Mesothelial cell of epicardium (in vitro differentiated cells): ENCODE measurements at regions not wholly inside any gene's neighbourhood (a gene's known extent, or its start where the extent isn't known, plus 50 kb on each side); places are given as distances from the start of the nearest gene placed in this dataset.

Source experiments
- DNase-seq, 2 experiments: peaks; one replicate each; pipeline ENCODE4 v3.0.0; 2021; ENCODE audit warnings: low spot score in 2 of 2; ENCODE audit not compliant: unreplicated experiment in 2 of 2
- H3K27ac Mint-ChIP-seq: 2 replicates; pipeline ENCODE4 v1.8.0; 2021; ENCODE audit warnings: mixed read lengths
- H3K27me3 Mint-ChIP-seq: 2 replicates; pipeline ENCODE4 v1.8.0; 2021; ENCODE audit warnings: low read depth, mixed read lengths
- H3K36me3 Mint-ChIP-seq: 2 replicates; pipeline ENCODE4 v1.8.0; 2021; ENCODE audit warnings: mixed read lengths
- H3K4me1 Mint-ChIP-seq: 2 replicates; pipeline ENCODE4 v1.8.0; 2021; ENCODE audit warnings: mixed read lengths
- H3K4me3 Mint-ChIP-seq: 2 replicates; pipeline ENCODE4 v1.8.0; 2021; ENCODE audit warnings: mild to moderate bottlenecking, moderate library complexity, mixed read lengths
- H3K9me3 Mint-ChIP-seq: 2 replicates; pipeline ENCODE4 v1.8.0; 2021; ENCODE audit warnings: mixed read lengths
- CTCF ChIP-seq: fragments of 200-600 bp; sonication (generic); IDR thresholded peaks from one replicate; pipeline ENCODE4 v1.5.0; 2021; ENCODE audit warnings: antibody characterized with exemption; ENCODE audit not compliant: unreplicated experiment

- H3K4me1 Mint-ChIP-seq: peaks cover 5% of the 10 kb centered on the region
- no peak for DNase-seq
- H3K4me3 Mint-ChIP-seq: no peak overlapping the region
- H3K27ac Mint-ChIP-seq: no peak overlapping the region
- no peaks in the 10 kb centered on the region for H3K36me3 Mint-ChIP-seq
- no peak for TF ChIP-seq CTCF
- peaks cover 6% of the 10 kb centered on the region for H3K9me3 Mint-ChIP-seq
- no peaks in the 10 kb centered on the region for H3K27me3 Mint-ChIP-seq
These were observed 141.9 kb downstream of the ACTBL2 start for GRCh38 chr5:57340681-57341080.

- Mint-ChIP-seq H3K4me1 (peaks cover 5% of the 10 kb centered on the region), H3K9me3 (peaks cover 3% of the 10 kb centered on the region), H3K27me3 (no peaks in the 10 kb centered on the region), H3K4me3 (no peak overlapping the region), H3K36me3 (no peaks in the 10 kb centered on the region), H3K27ac (no peak overlapping the region)
- no peak for TF ChIP-seq CTCF
- DNase-seq: no peak
These were observed 143.1 kb downstream of the ACTBL2 start for GRCh38 chr5:57339521-57339920.

DNA sequence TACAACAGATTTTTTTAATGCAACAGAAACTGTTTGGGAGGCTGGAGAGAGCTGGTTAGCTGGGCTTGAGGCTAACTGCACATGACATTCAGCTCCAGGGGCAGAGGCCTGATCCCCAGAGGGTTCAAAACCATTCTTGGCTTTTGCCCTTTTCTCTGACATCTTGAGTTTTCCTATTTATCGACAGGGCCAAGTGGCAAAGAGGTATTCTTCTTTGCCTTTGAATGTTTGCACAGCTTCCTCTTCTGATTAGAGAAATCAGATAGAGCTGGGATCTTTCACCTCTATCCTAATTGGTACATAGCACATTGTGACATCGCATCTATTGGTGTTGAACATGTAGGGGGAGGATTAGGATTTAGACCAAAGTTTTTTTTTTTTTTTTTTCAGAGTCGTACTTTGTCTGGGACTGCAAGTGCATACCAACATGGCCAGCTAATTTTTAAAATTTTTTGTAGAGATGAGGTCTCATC, 143.7 kb downstream of the ACTBL2 start:
- Mint-ChIP-seq H3K4me3 (no peak overlapping the region), H3K27ac (no peak overlapping the region), H3K36me3 (no peaks in the 10 kb centered on the region), H3K9me3 (no peaks in the 10 kb centered on the region), H3K27me3 (no peaks in the 10 kb centered on the region), H3K4me1 (peaks cover 5% of the 10 kb centered on the region)
- DNase-seq: no peak
- TF ChIP-seq CTCF: no peak

- Mint-ChIP-seq H3K4me3 (no peak overlapping the region), H3K9me3 (no peaks in the 10 kb centered on the region), H3K27me3 (no peaks in the 10 kb centered on the region), H3K27ac (no peak overlapping the region), H3K4me1 (peaks cover 5% of the 10 kb centered on the region), H3K36me3 (no peaks in the 10 kb centered on the region)
- no peak for TF ChIP-seq CTCF
- DNase-seq: no peak
These were observed 144.3 kb downstream of the ACTBL2 start for GRCh38 chr5:57338068-57338867.

DNA sequence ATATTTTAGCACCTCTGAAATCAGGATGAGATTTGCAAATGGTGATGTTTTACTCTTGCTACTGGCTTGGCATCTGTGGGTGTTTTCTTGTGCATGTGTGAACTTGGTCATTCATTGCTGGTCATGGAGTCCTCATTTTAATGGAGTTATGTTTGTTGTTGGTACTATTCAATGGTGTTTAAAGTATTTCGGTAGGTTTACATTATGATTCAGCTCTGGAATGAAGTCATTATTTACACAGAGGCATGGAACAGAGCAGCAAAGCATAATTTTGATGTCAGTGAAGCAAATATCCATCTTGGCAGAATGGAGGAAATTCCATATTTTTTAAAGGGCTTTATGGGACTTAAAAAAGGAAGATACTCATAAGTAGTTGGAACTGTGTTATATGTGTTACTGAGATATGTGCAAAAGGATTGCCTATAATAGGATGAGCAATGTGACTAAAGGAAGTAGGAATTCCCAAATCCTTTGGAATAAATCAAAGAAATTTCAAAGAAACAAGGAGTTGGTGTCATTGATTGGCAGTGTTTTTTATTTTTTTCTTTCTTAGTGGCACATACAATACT, 147.4 kb downstream of the ACTBL2 start:
- Mint-ChIP-seq H3K36me3 (no peaks in the 10 kb centered on the region), H3K4me1 (peaks cover 13% of the 10 kb centered on the region), H3K9me3 (no peaks in the 10 kb centered on the region), H3K4me3 (no peak overlapping the region), H3K27me3 (no peaks in the 10 kb centered on the region), H3K27ac (no peak overlapping the region)
- TF ChIP-seq CTCF: no peak
- DNase-seq: no peak
